OCI-LY3 (cell line): ENCODE measurements at regions not wholly inside any gene's neighbourhood (a gene's known extent, or its start where the extent isn't known, plus 50 kb on each side); places are given as distances from the start of the nearest gene placed in this dataset.

Experiments used
- H2AFZ ChIP-seq: fragments of 200-600, 300-600 bp; shearing (Covaris generic); 2 replicates; pipeline ENCODE4 v1.6.0; 2014; ENCODE audit warnings: antibody characterized with exemption, low read depth, low read length
- H3K27ac ChIP-seq: fragments of 200-600, 300-600 bp; sonication (generic); 2 replicates; pipeline ENCODE4 v1.5.1; 2014; ENCODE audit warnings: mild to moderate bottlenecking, low read length, moderate library complexity, mixed read lengths
- H3K27me3 ChIP-seq: fragments of 200-600, 300-600 bp; sonication (generic); 2 replicates; pipeline ENCODE4 v1.6.1; 2014; ENCODE audit warnings: low read depth, low read length, mixed read lengths
- H3K36me3 ChIP-seq: fragments of 200-600, 300-600 bp; sonication (generic); replicated peaks from 2 replicates; pipeline ENCODE3; 2014; ENCODE audit warnings: low read depth, low read length, mixed read lengths
- H3K4me1 ChIP-seq: fragments of 300-600, 200-600 bp; sonication (generic); 2 replicates; pipeline ENCODE4 v1.6.1; 2014; ENCODE audit warnings: low read length, mixed read lengths
- H3K4me2 ChIP-seq: fragments of 200-600, 300-600 bp; sonication (generic); 2 replicates; pipeline ENCODE4 v1.6.1; 2014; ENCODE audit warnings: low read length, mixed read lengths
- H3K4me3 ChIP-seq: fragments of 300-600, 200-600 bp; sonication (generic); 2 replicates; pipeline ENCODE4 v1.5.1; 2014; ENCODE audit warnings: antibody characterized with exemption, mild to moderate bottlenecking, low read length, moderate library complexity
- H3K79me2 ChIP-seq: fragments of 300-600, 200-600 bp; shearing (Covaris generic); 2 replicates; pipeline ENCODE4 v1.6.1; 2014; ENCODE audit warnings: mild to moderate bottlenecking, low read length, mixed read lengths
- H3K9ac ChIP-seq: fragments of 300-600, 200-600 bp; shearing (Covaris generic); 2 replicates; pipeline ENCODE4 v1.6.0; 2014; ENCODE audit warnings: mild to moderate bottlenecking, low read length, moderate library complexity
- H3K9me3 ChIP-seq: fragments of 200-600, 300-600 bp; shearing (Covaris generic); 2 replicates; pipeline ENCODE4 v1.6.1; 2014; ENCODE audit warnings: low read length, mixed read lengths; ENCODE audit not compliant: insufficient read depth
- H4K20me1 ChIP-seq: fragments of 200-600, 300-600 bp; sonication (generic); 2 replicates; pipeline ENCODE4 v1.6.1; 2016; ENCODE audit warnings: low read length, mixed read lengths; ENCODE audit not compliant: insufficient read depth
- CTCF ChIP-seq: fragments of 200-600, 300-600 bp; sonication (generic); IDR thresholded peaks from 2 replicates; pipeline ENCODE4 v1.5.1; 2014; ENCODE audit warnings: antibody characterized with exemption, low read length, low read depth
- EZH2phosphoT487 ChIP-seq: fragments of 200-600 bp; shearing (Covaris generic); IDR thresholded peaks from 2 replicates; pipeline ENCODE4 v1.6.1; 2018; ENCODE audit warnings: antibody characterized with exemption, mixed run types, low read depth

- H3K27ac ChIP-seq: no peak overlapping the region
- H3K4me1 ChIP-seq: no peaks in the 10 kb centered on the region
- H3K9me3 ChIP-seq: no peaks in the 10 kb centered on the region
- H2AFZ ChIP-seq: no peak overlapping the region
- H3K27me3 ChIP-seq: no peaks in the 10 kb centered on the region
- TF ChIP-seq EZH2phosphoT487 (no peak), CTCF (no peak)
- H3K4me2 ChIP-seq: no peak overlapping the region
- H3K79me2 ChIP-seq: no peaks in the 10 kb centered on the region
- no peak overlapping the region for H3K9ac ChIP-seq
- H3K4me3 ChIP-seq: no peak overlapping the region
- no peaks in the 10 kb centered on the region for H4K20me1 ChIP-seq
- no peaks in the 10 kb centered on the region for H3K36me3 ChIP-seq
These were observed 101.4 kb upstream of the PPP2R2D start for GRCh38 chr10:131799429-131799828.

GRCh38 chr10:131802156-131802915 is 98.5 kb upstream of the PPP2R2D start:
- no peaks in the 10 kb centered on the region for H3K36me3 ChIP-seq
- no peaks in the 10 kb centered on the region for H3K4me1 ChIP-seq
- H3K4me2 ChIP-seq: no peak overlapping the region
- no peak overlapping the region for H3K27ac ChIP-seq
- H3K4me3 ChIP-seq: no peak overlapping the region
- H3K27me3 ChIP-seq: no peaks in the 10 kb centered on the region
- no peak for TF ChIP-seq EZH2phosphoT487
- TF ChIP-seq CTCF: no peak
- H3K9ac ChIP-seq: no peak overlapping the region
- no peaks in the 10 kb centered on the region for H3K79me2 ChIP-seq
- H3K9me3 ChIP-seq: no peaks in the 10 kb centered on the region
- no peaks in the 10 kb centered on the region for H4K20me1 ChIP-seq
- no peak overlapping the region for H2AFZ ChIP-seq

GRCh38 chr10:131802996-131803395 is 97.8 kb upstream of the PPP2R2D start:
- Histone ChIP-seq H3K27ac (no peak overlapping the region), H4K20me1 (no peaks in the 10 kb centered on the region), H2AFZ (no peak overlapping the region), H3K4me2 (no peak overlapping the region), H3K4me1 (no peaks in the 10 kb centered on the region), H3K9ac (no peak overlapping the region), H3K9me3 (no peaks in the 10 kb centered on the region), H3K36me3 (no peaks in the 10 kb centered on the region), H3K79me2 (no peaks in the 10 kb centered on the region), H3K4me3 (no peak overlapping the region), H3K27me3 (no peaks in the 10 kb centered on the region)
- TF ChIP-seq EZH2phosphoT487: no peak
- no peak for TF ChIP-seq CTCF

GRCh38 chr10:131803860-131804425 is 96.9 kb upstream of the PPP2R2D start:
- Histone ChIP-seq H3K4me3 (no peak overlapping the region), H3K9ac (no peak overlapping the region), H3K4me2 (no peak overlapping the region), H3K36me3 (no peaks in the 10 kb centered on the region), H3K27me3 (no peaks in the 10 kb centered on the region), H3K9me3 (no peaks in the 10 kb centered on the region), H2AFZ (no peak overlapping the region), H3K79me2 (no peaks in the 10 kb centered on the region), H3K4me1 (no peaks in the 10 kb centered on the region), H3K27ac (no peak overlapping the region), H4K20me1 (no peaks in the 10 kb centered on the region)
- no peak for TF ChIP-seq EZH2phosphoT487
- TF ChIP-seq CTCF: no peak
